Smooth muscle cell (in vitro differentiated cells): ENCODE measurements at regions not wholly inside any gene's neighbourhood (a gene's known extent, or its start where the extent isn't known, plus 50 kb on each side); places are given as distances from the start of the nearest gene placed in this dataset.

ENCODE experiments used
- DNase-seq: peaks from one replicate; lab custom pipeline; 2025; ENCODE audit not compliant: unreplicated experiment; lab: John Stamatoyannopoulos, UW
- H2AFZ ChIP-seq: fragments of 200-600 bp; sonication (generic); 2 replicates; pipeline ENCODE4 v1.6.0; 2016; ENCODE audit warnings: antibody characterized with exemption, low read depth, mild to moderate bottlenecking
- H3F3A ChIP-seq: fragments of 200-600 bp; sonication (generic); 2 replicates; pipeline ENCODE4 v1.6.0; 2017; ENCODE audit warnings: antibody characterized with exemption, low read depth
- H3K27ac ChIP-seq: fragments of 200-600 bp; sonication (generic); 2 replicates; pipeline ENCODE4 v1.5.1; 2016; ENCODE audit warnings: low read depth, mild to moderate bottlenecking
- H3K27me3 ChIP-seq: fragments of 200-600 bp; sonication (generic); 2 replicates; pipeline ENCODE4 v1.6.1; 2016; ENCODE audit warnings: low read depth, mild to moderate bottlenecking
- H3K36me3 ChIP-seq: fragments of 200-600 bp; sonication (generic); 2 replicates; pipeline ENCODE4 v1.5.1; 2016; ENCODE audit warnings: low read depth
- H3K4me1 ChIP-seq: fragments of 200-600 bp; sonication (generic); 2 replicates; pipeline ENCODE4 v1.5.1; 2016; ENCODE audit warnings: low read depth
- H3K4me2 ChIP-seq: fragments of 200-600 bp; sonication (generic); 2 replicates; pipeline ENCODE4 v1.6.0; 2016; ENCODE audit warnings: mild to moderate bottlenecking
- H3K4me3 ChIP-seq: fragments of 200-600 bp; sonication (generic); 2 replicates; pipeline ENCODE4 v1.5.1; 2016; ENCODE audit warnings: mild to moderate bottlenecking
- H3K79me2 ChIP-seq: fragments of 200-600 bp; sonication (generic); 2 replicates; pipeline ENCODE4 v1.6.0; 2016; ENCODE audit warnings: low read depth, mild to moderate bottlenecking
- H3K9ac ChIP-seq: fragments of 200-600 bp; sonication (generic); 2 replicates; pipeline ENCODE4 v1.6.0; 2016; ENCODE audit warnings: low read depth
- H3K9me3 ChIP-seq: fragments of 200-600 bp; sonication (generic); replicated peaks from 2 replicates; pipeline ENCODE4 v1.5.1; 2016; ENCODE audit warnings: low read depth
- H4K20me1 ChIP-seq: fragments of 200-600 bp; sonication (generic); 2 replicates; pipeline ENCODE4 v1.6.0; 2016; ENCODE audit warnings: low read depth
- CTCF ChIP-seq: fragments of 200-600 bp; sonication (generic); IDR thresholded peaks from 2 replicates; pipeline ENCODE4 v1.5.1; 2017; ENCODE audit warnings: borderline replicate concordance, mild to moderate bottlenecking, antibody characterized with exemption; ENCODE audit not compliant: insufficient read depth, poor library complexity, severe bottlenecking
- WGBS: methylation state at CpG from one replicate; pipeline ENCODE4 v1.1.7; 2016; ENCODE audit warnings: low lambda C conversion rate; 5-methylcytosine and 5-hydroxymethylcytosine counted together

GRCh38 chrX:121958886-121959285, 911.5 kb downstream of the GLUD2 start:
- Histone ChIP-seq H4K20me1 (no peaks in the 10 kb centered on the region), H3K9ac (no peak overlapping the region), H3K4me1 (no peaks in the 10 kb centered on the region), H3K4me3 (no peak overlapping the region), H3K4me2 (no peak overlapping the region), H3K79me2 (no peaks in the 10 kb centered on the region), H3F3A (no peaks in the 10 kb centered on the region), H3K36me3 (no peaks in the 10 kb centered on the region), H3K27ac (peak overlapping the region; percentile 12), H3K9me3 (peaks cover 21% of the 10 kb centered on the region), H3K27me3 (no peaks in the 10 kb centered on the region), H2AFZ (no peak overlapping the region)
- TF ChIP-seq CTCF, result no peak
- no peak for DNase-seq

GRCh38 chrX:121975671-121976070, 928.3 kb downstream of the GLUD2 start:
- 75% methylated on average over 2 of the region's 2 CpGs for WGBS
- Histone ChIP-seq H3K4me2 (no peak overlapping the region), H3K9me3 (no peaks in the 10 kb centered on the region), H4K20me1 (no peaks in the 10 kb centered on the region), H3K79me2 (no peaks in the 10 kb centered on the region), H3K4me1 (no peaks in the 10 kb centered on the region), H3K4me3 (no peak overlapping the region), H3F3A (no peaks in the 10 kb centered on the region), H3K27me3 (no peaks in the 10 kb centered on the region), H3K27ac (no peak overlapping the region), H2AFZ (no peak overlapping the region), H3K9ac (no peak overlapping the region), H3K36me3 (no peaks in the 10 kb centered on the region)
- TF ChIP-seq CTCF, result no peak
- DNase-seq, result no peak

GRCh38 chrX:121987163-121987562, 939.8 kb downstream of the GLUD2 start:
- Histone ChIP-seq H3K4me3 (no peak overlapping the region), H3K4me1 (no peaks in the 10 kb centered on the region), H2AFZ (no peak overlapping the region), H4K20me1 (no peaks in the 10 kb centered on the region), H3K9ac (no peak overlapping the region), H3K9me3 (no peaks in the 10 kb centered on the region), H3K4me2 (no peak overlapping the region), H3K36me3 (no peaks in the 10 kb centered on the region), H3F3A (no peaks in the 10 kb centered on the region), H3K27ac (peak overlapping the region; percentile 75), H3K27me3 (no peaks in the 10 kb centered on the region), H3K79me2 (no peaks in the 10 kb centered on the region)
- 35% methylated on average over 1 of the region's 1 CpG for WGBS
- DNase-seq, result no peak
- no peak for TF ChIP-seq CTCF

GRCh38 chrX:121987835-121988234, 940.4 kb downstream of the GLUD2 start:
- Histone ChIP-seq H3K4me3 (no peak overlapping the region), H3K4me1 (no peaks in the 10 kb centered on the region), H3K9ac (no peak overlapping the region), H2AFZ (no peak overlapping the region), H4K20me1 (no peaks in the 10 kb centered on the region), H3K4me2 (no peak overlapping the region), H3K27ac (peak overlapping the region; percentile 75), H3K79me2 (no peaks in the 10 kb centered on the region), H3K36me3 (no peaks in the 10 kb centered on the region), H3K9me3 (no peaks in the 10 kb centered on the region), H3K27me3 (no peaks in the 10 kb centered on the region), H3F3A (no peaks in the 10 kb centered on the region)
- no peak for DNase-seq
- TF ChIP-seq CTCF, result no peak
- WGBS, result 73% methylated on average over 4 of the region's 4 CpGs
